ENCODE measurements at regions not wholly inside any gene's neighbourhood (a gene's known extent, or its start where the extent isn't known, plus 50 kb on each side); places are given as distances from the start of the nearest gene placed in this dataset.

- FAIRE-seq (no peak), DNase-seq (ENCODE audit: low spot score) (no peak), ATAC-seq (no peak)
- Histone ChIP-seq H4K20me1 (ENCODE audit: insufficient read depth, low read length) (no peaks in the 10 kb centered on the region), H3K79me2 (ENCODE audit: insufficient read depth, low read length) (no peaks in the 10 kb centered on the region), H2AFZ (ENCODE audit: low read length) (no peak overlapping the region), H3K9ac (ENCODE audit: insufficient read depth, low read depth, low read length) (no peak overlapping the region), H3K36me3 (replicated peaks in 1 of 2; ENCODE audit: control insufficient read depth in 1 of 2, insufficient read depth in 2 of 2, low read length in 2 of 2) (no peaks in the 10 kb centered on the region), H3K27me3 (ENCODE audit: control insufficient read depth in 1 of 2, insufficient read depth in 2 of 2, low read length in 2 of 2) (no peaks in the 10 kb centered on the region), H3K4me1 (ENCODE audit: insufficient read depth, low read length) (no peaks in the 10 kb centered on the region), H3K4me2 (ENCODE audit: low read depth, low read length) (no peak overlapping the region), H3K4me3 (replicated peaks in 1 of 3; ENCODE audit: insufficient read depth in 1 of 3, low read depth in 2 of 3, low read length in 3 of 3) (no peak overlapping the region), H3K9me3 (ENCODE audit: low read length) (no peaks in the 10 kb centered on the region), H3K27ac (ENCODE audit: extremely low read length, insufficient read depth, low read length) (no peak overlapping the region)
- TF ChIP-seq ZNF354B (CRISPR knock-in tag; IDR thresholded peaks at IDR 0.05) (no peak), PCBP1 (IDR thresholded peaks at IDR 0.05; ENCODE audit: borderline replicate concordance, low read depth, low read length) (no peak), ZNF589 (CRISPR knock-in tag; conservative IDR thresholded peaks at IDR 0.05) (no peak)
- no TSS peak for BruUV-seq (replicated peaks)
- ChIA-PET POLR2A (no interaction called here), CTCF (ENCODE audit: low intra/inter-chr PET ratio, low total read pairs) (no interaction called here)
- 58% methylated on average over 4 of the region's 4 CpGs for WGBS (ENCODE audit: low lambda C conversion rate)
- in situ Hi-C loops (cut with HindIII; ENCODE audit: extremely low pct_ligation_motif_present, low pct_unique_long_range_greater_than_20kb) (no loop called here), intact Hi-C loops (cut with micrococcal nuclease; ENCODE audit: unreplicated experiment) (no loop called here)
Observed at GRCh38 chr1:199937661-199938060, 89.8 kb upstream of the NR5A2 start.

- no peak overlapping the region for H3K4me2 ChIP-seq (ENCODE audit: low read depth, low read length)
- H4K20me1 ChIP-seq (ENCODE audit: insufficient read depth, low read length), result no peaks in the 10 kb centered on the region
- H3K27me3 ChIP-seq (ENCODE audit: control insufficient read depth in 1 of 2, insufficient read depth in 2 of 2, low read length in 2 of 2), result no peaks in the 10 kb centered on the region
- FAIRE-seq (no peak), DNase-seq (ENCODE audit: low spot score) (no peak), ATAC-seq (no peak)
- no peaks in the 10 kb centered on the region for H3K9me3 ChIP-seq (ENCODE audit: low read length)
- intact Hi-C loops (cut with micrococcal nuclease; ENCODE audit: unreplicated experiment) (no loop called here), in situ Hi-C loops (cut with HindIII; ENCODE audit: extremely low pct_ligation_motif_present, low pct_unique_long_range_greater_than_20kb) (no loop called here)
- no peak overlapping the region for H3K4me3 ChIP-seq (replicated peaks in 1 of 3; ENCODE audit: insufficient read depth in 1 of 3, low read depth in 2 of 3, low read length in 3 of 3)
- H3K4me1 ChIP-seq (ENCODE audit: insufficient read depth, low read length), result no peaks in the 10 kb centered on the region
- WGBS (ENCODE audit: low lambda C conversion rate), result 18% methylated on average over 3 of the region's 3 CpGs
- no peaks in the 10 kb centered on the region for H3K36me3 ChIP-seq (replicated peaks in 1 of 2; ENCODE audit: control insufficient read depth in 1 of 2, insufficient read depth in 2 of 2, low read length in 2 of 2)
- H3K9ac ChIP-seq (ENCODE audit: insufficient read depth, low read depth, low read length), result no peak overlapping the region
- no TSS peak for BruUV-seq (replicated peaks)
- CTCF ChIA-PET (ENCODE audit: low intra/inter-chr PET ratio, low total read pairs), result no interaction called here
- POLR2A ChIA-PET, result no interaction called here
- H3K79me2 ChIP-seq (ENCODE audit: insufficient read depth, low read length), result no peaks in the 10 kb centered on the region
- no peak overlapping the region for H3K27ac ChIP-seq (ENCODE audit: extremely low read length, insufficient read depth, low read length)
- H2AFZ ChIP-seq (ENCODE audit: low read length), result no peak overlapping the region
- TF ChIP-seq ZNF740 (CRISPR knock-in tag; IDR thresholded peaks at IDR 0.05), result no peak
- no peak for TF ChIP-seq ZFX (CRISPR knock-in tag; IDR thresholded peaks at IDR 0.05; ENCODE audit: low read depth)
- TF ChIP-seq XBP1 (CRISPR knock-in tag; IDR thresholded peaks at IDR 0.05), result no peak
- TF ChIP-seq POLR2A (IDR thresholded peaks at IDR 0.05; ENCODE audit: insufficient read depth in 1 of 2, low read depth in 2 of 2, low read length in 2 of 2), result no peak
- TF ChIP-seq ARID3A (IDR thresholded peaks at IDR 0.05; ENCODE audit: low read depth, low read length), result no peak
- no peak for TF ChIP-seq MBNL3 (CRISPR knock-in tag; conservative IDR thresholded peaks at IDR 0.05)
- TF ChIP-seq RBM39 (IDR thresholded peaks at IDR 0.05; ENCODE audit: low read depth, low read length, poor library complexity, severe bottlenecking), result no peak
- TF ChIP-seq DPF2 (CRISPR knock-in tag; IDR thresholded peaks at IDR 0.05; ENCODE audit: borderline replicate concordance, low read depth), result no peak
- no peak for TF ChIP-seq ZNF737 (CRISPR knock-in tag; IDR thresholded peaks at IDR 0.05; ENCODE audit: borderline replicate concordance)
- TF ChIP-seq GFI1 (CRISPR knock-in tag; IDR thresholded peaks at IDR 0.05; ENCODE audit: borderline replicate concordance), result no peak
- TF ChIP-seq PHF5A (CRISPR knock-in tag; IDR thresholded peaks at IDR 0.05; ENCODE audit: low read depth, unreplicated experiment), result no peak
- TF ChIP-seq ZNF691 (CRISPR knock-in tag; IDR thresholded peaks at IDR 0.05; ENCODE audit: borderline replicate concordance, low read depth), result no peak
- TF ChIP-seq ZNF800 (CRISPR knock-in tag; IDR thresholded peaks at IDR 0.05), result no peak
Observed at GRCh38 chr1:199944986-199945385, 82.5 kb upstream of the NR5A2 start.
